IgD-negative memory B cell (primary cell): ENCODE measurements at regions not wholly inside any gene's neighbourhood (a gene's known extent, or its start where the extent isn't known, plus 50 kb on each side); places are given as distances from the start of the nearest gene placed in this dataset.
"Not testable (repeated sequence)": the region's sequence is repeated elsewhere in the genome, so short reads cannot be mapped to it uniquely, and the experiment has no call there.

Experiments used
- H3K27ac Mint-ChIP-seq, 3 donors: one replicate each; pipeline ENCODE4 v1.8.0; 2020 to 2022; ENCODE audit warnings: mild to moderate bottlenecking in 3 of 3, mixed read lengths in 3 of 3, moderate library complexity in 1 of 3
- H3K27me3 Mint-ChIP-seq: one replicate; pipeline ENCODE4 v1.8.0; 2021; ENCODE audit warnings: mixed read lengths
- H3K36me3 Mint-ChIP-seq: one replicate; pipeline ENCODE4 v1.8.0; 2020; ENCODE audit warnings: mild to moderate bottlenecking, mixed read lengths
- H3K4me1 Mint-ChIP-seq, 3 donors: one replicate each; pipeline ENCODE4 v1.8.0; 2020 to 2022; ENCODE audit warnings: mixed read lengths in 3 of 3, mild to moderate bottlenecking in 1 of 3
- H3K4me3 Mint-ChIP-seq, 4 donors: one replicate each; pipeline ENCODE4 v1.8.0; 2020 to 2022; ENCODE audit warnings: mild to moderate bottlenecking in 4 of 4, mixed read lengths in 4 of 4, moderate library complexity in 3 of 4
- H3K9me3 Mint-ChIP-seq, 3 donors: one replicate each; pipeline ENCODE4 v1.8.0; 2020 to 2021; ENCODE audit warnings: mixed read lengths in 3 of 3, mild to moderate bottlenecking in 1 of 3

- no peaks in the 10 kb centered on the region for H3K4me1 Mint-ChIP-seq
- H3K4me3 Mint-ChIP-seq, result no peak overlapping the region
- H3K27me3 Mint-ChIP-seq, result peaks cover 10% of the 10 kb centered on the region
- H3K27ac Mint-ChIP-seq, result no peak overlapping the region
- no peaks in the 10 kb centered on the region for H3K36me3 Mint-ChIP-seq
- no peaks in the 10 kb centered on the region for H3K9me3 Mint-ChIP-seq
Measured at GRCh38 chr3:159733194-159733860, 255.3 kb upstream of the IL12A start.

GRCh38 chr3:159734681-159735080 is 254.0 kb upstream of the IL12A start:
- Mint-ChIP-seq H3K27me3 (peaks cover 10% of the 10 kb centered on the region), H3K27ac (no peak overlapping the region), H3K9me3 (no peaks in the 10 kb centered on the region), H3K4me1 (no peaks in the 10 kb centered on the region), H3K36me3 (no peaks in the 10 kb centered on the region), H3K4me3 (no peak overlapping the region)

GRCh38 chr3:159739166-159739565 is 249.5 kb upstream of the IL12A start:
- no peaks in the 10 kb centered on the region for H3K4me1 Mint-ChIP-seq
- H3K4me3 Mint-ChIP-seq, result no peak overlapping the region
- H3K9me3 Mint-ChIP-seq, result no peaks in the 10 kb centered on the region
- H3K27me3 Mint-ChIP-seq, result peaks cover 8% of the 10 kb centered on the region
- H3K36me3 Mint-ChIP-seq, result no peaks in the 10 kb centered on the region
- H3K27ac Mint-ChIP-seq, result no peak overlapping the region

GRCh38 chr3:159739969-159740368 is 248.7 kb upstream of the IL12A start:
- H3K36me3 Mint-ChIP-seq, result no peaks in the 10 kb centered on the region
- no peaks in the 10 kb centered on the region for H3K9me3 Mint-ChIP-seq
- peaks cover 8% of the 10 kb centered on the region for H3K27me3 Mint-ChIP-seq
- no peak overlapping the region for H3K27ac Mint-ChIP-seq
- H3K4me3 Mint-ChIP-seq, result no peak overlapping the region
- H3K4me1 Mint-ChIP-seq, result no peaks in the 10 kb centered on the region

GRCh38 chr3:159741281-159741680 is 247.4 kb upstream of the IL12A start:
- no peaks in the 10 kb centered on the region for H3K36me3 Mint-ChIP-seq
- H3K27me3 Mint-ChIP-seq, result peaks cover 6% of the 10 kb centered on the region
- no peaks in the 10 kb centered on the region for H3K9me3 Mint-ChIP-seq
- no peaks in the 10 kb centered on the region for H3K4me1 Mint-ChIP-seq
- H3K27ac Mint-ChIP-seq, result no peak overlapping the region
- H3K4me3 Mint-ChIP-seq, result no peak overlapping the region

GRCh38 chr3:159748425-159748824 is 240.2 kb upstream of the IL12A start:
- H3K9me3 Mint-ChIP-seq, result no peaks in the 10 kb centered on the region
- no peaks in the 10 kb centered on the region for H3K4me1 Mint-ChIP-seq

GRCh38 chr3:159749406-159749805 is 239.2 kb upstream of the IL12A start:
- Mint-ChIP-seq H3K4me3 (no peak overlapping the region), H3K4me1 (no peaks in the 10 kb centered on the region), H3K27me3 (peaks cover 2% of the 10 kb centered on the region), H3K36me3 (no peaks in the 10 kb centered on the region), H3K27ac (no peak overlapping the region), H3K9me3 (no peaks in the 10 kb centered on the region)

More at GRCh38 chr3:159748425-159748824, 240.2 kb upstream of the IL12A start:
- no peaks in the 10 kb centered on the region for H3K36me3 Mint-ChIP-seq
- peaks cover 2% of the 10 kb centered on the region for H3K27me3 Mint-ChIP-seq
- no peak overlapping the region for H3K27ac Mint-ChIP-seq
- H3K4me3 Mint-ChIP-seq, result no peak overlapping the region

GRCh38 chr3:159751146-159751545 is 237.5 kb upstream of the IL12A start:
- Mint-ChIP-seq H3K27ac (no peak overlapping the region), H3K27me3 (no peaks in the 10 kb centered on the region), H3K9me3 (peaks cover 0 to 4% (median 0%) of the 10 kb centered on the region in 3 donors), H3K36me3 (no peaks in the 10 kb centered on the region), H3K4me1 (no peaks in the 10 kb centered on the region), H3K4me3 (no peak overlapping the region)

- Mint-ChIP-seq H3K36me3 (no peaks in the 10 kb centered on the region), H3K27ac (no peak overlapping the region), H3K27me3 (no peaks in the 10 kb centered on the region), H3K4me1 (no peaks in the 10 kb centered on the region), H3K9me3 (peaks cover 3 to 6% (median 3%) of the 10 kb centered on the region in 3 donors), H3K4me3 (no peak overlapping the region)
Measured at GRCh38 chr3:159751752-159752151, 236.9 kb upstream of the IL12A start.

GRCh38 chr3:159756279-159757207 is 232.1 kb upstream of the IL12A start:
- not testable (repeated sequence) for H3K36me3 Mint-ChIP-seq, H3K4me3 Mint-ChIP-seq, H3K27ac Mint-ChIP-seq, H3K27me3 Mint-ChIP-seq, H3K4me1 Mint-ChIP-seq
- peaks cover 5 to 10% (median 6%) of the 10 kb centered on the region in 3 donors for H3K9me3 Mint-ChIP-seq

GRCh38 chr3:159757341-159758060 is 231.1 kb upstream of the IL12A start:
- no peak overlapping the region for H3K4me3 Mint-ChIP-seq
- H3K9me3 Mint-ChIP-seq, result peaks cover 5 to 10% (median 6%) of the 10 kb centered on the region in 3 donors
- no peaks in the 10 kb centered on the region for H3K4me1 Mint-ChIP-seq
- peaks cover 15% of the 10 kb centered on the region for H3K27me3 Mint-ChIP-seq
- no peaks in the 10 kb centered on the region for H3K36me3 Mint-ChIP-seq
- H3K27ac Mint-ChIP-seq, result no peak overlapping the region

GRCh38 chr3:159760046-159760445 is 228.6 kb upstream of the IL12A start:
- no peak overlapping the region for H3K4me3 Mint-ChIP-seq
- peaks cover 27% of the 10 kb centered on the region for H3K27me3 Mint-ChIP-seq
- no peak overlapping the region for H3K27ac Mint-ChIP-seq
- no peaks in the 10 kb centered on the region for H3K36me3 Mint-ChIP-seq
- H3K4me1 Mint-ChIP-seq, result peaks cover 0 to 8% (median 5%) of the 10 kb centered on the region in 3 donors
- H3K9me3 Mint-ChIP-seq, result peaks cover 5 to 10% (median 6%) of the 10 kb centered on the region in 3 donors

- peaks cover 40% of the 10 kb centered on the region for H3K27me3 Mint-ChIP-seq
- no peaks in the 10 kb centered on the region for H3K36me3 Mint-ChIP-seq
- H3K4me3 Mint-ChIP-seq, result peak overlapping the region in 1 of 4 donors; percentile 45
Measured at GRCh38 chr3:159761369-159761768, 227.3 kb upstream of the IL12A start.

GRCh38 chr3:159761848-159762635 is 226.6 kb upstream of the IL12A start:
- Mint-ChIP-seq H3K9me3 (peaks cover under 1 to 3% (median 1%) of the 10 kb centered on the region in 3 donors), H3K36me3 (no peaks in the 10 kb centered on the region), H3K27ac (no peak overlapping the region), H3K4me3 (peak overlapping the region in 2 of 4 donors; percentile 45 to 94), H3K27me3 (peaks cover 45% of the 10 kb centered on the region), H3K4me1 (peaks cover 5 to 14% (median 10%) of the 10 kb centered on the region in 3 donors)

More at GRCh38 chr3:159761369-159761768, 227.3 kb upstream of the IL12A start:
- H3K4me1 Mint-ChIP-seq, result peaks cover 5 to 14% (median 10%) of the 10 kb centered on the region in 3 donors
- H3K27ac Mint-ChIP-seq, result peak overlapping the region in 1 of 3 donors; percentile 46
- H3K9me3 Mint-ChIP-seq, result peaks cover 6 to 8% (median 6%) of the 10 kb centered on the region in 3 donors
